ENCODE measurements at regions not wholly inside any gene's neighbourhood (a gene's known extent, or its start where the extent isn't known, plus 50 kb on each side); places are given as distances from the start of the nearest gene placed in this dataset.

DNA sequence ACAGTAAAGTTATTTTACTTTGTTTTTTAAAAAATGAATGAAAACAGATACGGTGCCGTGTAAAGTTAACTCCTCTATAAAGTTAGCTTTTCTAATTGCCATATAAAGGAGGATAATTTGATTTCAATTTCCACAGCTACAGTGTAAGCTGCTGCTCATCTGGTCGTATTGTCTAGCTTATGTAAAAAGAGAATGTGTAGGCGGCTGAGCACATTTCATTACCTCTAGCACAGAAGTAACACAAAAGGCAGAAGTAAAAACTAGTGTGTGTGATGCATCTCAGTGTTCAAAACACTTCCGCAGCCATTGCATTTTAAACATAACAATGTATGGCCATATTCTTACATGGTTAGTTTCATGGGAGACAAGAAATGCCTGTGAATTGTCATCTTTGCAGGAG, 105.0 kb upstream of the P2RY1 start:
- no peak for DNase-seq (ENCODE audit: extremely low read depth, low read depth)
- TF ChIP-seq, protein P1, sequence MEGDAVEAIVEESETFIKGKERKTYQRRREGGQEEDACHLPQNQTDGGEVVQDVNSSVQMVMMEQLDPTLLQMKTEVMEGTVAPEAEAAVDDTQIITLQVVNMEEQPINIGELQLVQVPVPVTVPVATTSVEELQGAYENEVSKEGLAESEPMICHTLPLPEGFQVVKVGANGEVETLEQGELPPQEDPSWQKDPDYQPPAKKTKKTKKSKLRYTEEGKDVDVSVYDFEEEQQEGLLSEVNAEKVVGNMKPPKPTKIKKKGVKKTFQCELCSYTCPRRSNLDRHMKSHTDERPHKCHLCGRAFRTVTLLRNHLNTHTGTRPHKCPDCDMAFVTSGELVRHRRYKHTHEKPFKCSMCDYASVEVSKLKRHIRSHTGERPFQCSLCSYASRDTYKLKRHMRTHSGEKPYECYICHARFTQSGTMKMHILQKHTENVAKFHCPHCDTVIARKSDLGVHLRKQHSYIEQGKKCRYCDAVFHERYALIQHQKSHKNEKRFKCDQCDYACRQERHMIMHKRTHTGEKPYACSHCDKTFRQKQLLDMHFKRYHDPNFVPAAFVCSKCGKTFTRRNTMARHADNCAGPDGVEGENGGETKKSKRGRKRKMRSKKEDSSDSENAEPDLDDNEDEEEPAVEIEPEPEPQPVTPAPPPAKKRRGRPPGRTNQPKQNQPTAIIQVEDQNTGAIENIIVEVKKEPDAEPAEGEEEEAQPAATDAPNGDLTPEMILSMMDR (IDR thresholded peaks at IDR 0.05; ENCODE audit: low read depth, low read length) = no peak

DNA sequence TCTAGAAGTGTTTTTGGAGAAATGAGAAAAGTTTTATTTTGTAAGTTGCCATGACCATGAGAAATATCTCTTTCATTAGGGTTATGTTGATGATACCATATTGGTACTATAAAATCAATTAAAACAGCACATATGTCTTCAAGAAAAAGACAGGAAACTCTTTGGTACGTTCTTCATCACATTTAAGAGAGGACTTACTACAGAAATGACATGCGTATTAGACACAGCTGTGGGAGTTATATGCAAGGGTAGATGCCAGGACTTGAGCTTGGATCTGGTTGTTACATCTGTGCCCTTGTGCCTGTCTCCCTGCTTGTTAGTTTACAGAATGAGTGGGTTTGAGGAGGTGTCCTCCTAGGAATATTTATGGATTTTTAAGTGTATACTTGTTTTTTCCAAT, 103.4 kb upstream of the P2RY1 start:
- DNase-seq (ENCODE audit: extremely low read depth, low read depth) = no peak
- TF ChIP-seq, protein P1 (IDR thresholded peaks at IDR 0.05; ENCODE audit: low read depth, low read length) = no peak

DNA sequence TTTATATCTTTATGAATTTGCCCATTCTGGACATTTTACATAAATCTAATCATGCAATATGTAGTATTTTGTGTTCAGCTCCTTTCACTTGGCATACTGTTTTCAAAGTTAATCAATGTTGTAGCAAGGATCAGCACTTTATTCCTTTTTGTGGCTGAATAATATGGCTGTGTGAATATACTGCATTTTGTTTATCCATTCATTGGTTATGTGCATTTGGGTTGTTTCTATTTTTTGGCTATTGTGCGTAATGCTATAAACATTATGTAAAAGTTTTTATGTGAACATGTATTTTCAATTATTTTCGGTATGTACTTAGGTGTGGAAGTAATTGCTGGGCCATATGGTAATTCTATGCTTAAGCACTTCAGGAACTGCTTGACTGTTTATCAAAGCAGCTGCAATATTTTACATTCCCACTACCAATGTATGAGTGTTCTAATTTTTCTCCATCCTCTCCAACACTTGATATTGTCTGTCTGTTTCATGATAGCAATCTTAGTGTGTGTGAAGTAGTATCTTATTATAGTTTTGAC, 101.3 kb upstream of the P2RY1 start:
- TF ChIP-seq, protein P1 (IDR thresholded peaks at IDR 0.05; ENCODE audit: low read depth, low read length) = no peak
- no peak for DNase-seq (ENCODE audit: extremely low read depth, low read depth)

DNA sequence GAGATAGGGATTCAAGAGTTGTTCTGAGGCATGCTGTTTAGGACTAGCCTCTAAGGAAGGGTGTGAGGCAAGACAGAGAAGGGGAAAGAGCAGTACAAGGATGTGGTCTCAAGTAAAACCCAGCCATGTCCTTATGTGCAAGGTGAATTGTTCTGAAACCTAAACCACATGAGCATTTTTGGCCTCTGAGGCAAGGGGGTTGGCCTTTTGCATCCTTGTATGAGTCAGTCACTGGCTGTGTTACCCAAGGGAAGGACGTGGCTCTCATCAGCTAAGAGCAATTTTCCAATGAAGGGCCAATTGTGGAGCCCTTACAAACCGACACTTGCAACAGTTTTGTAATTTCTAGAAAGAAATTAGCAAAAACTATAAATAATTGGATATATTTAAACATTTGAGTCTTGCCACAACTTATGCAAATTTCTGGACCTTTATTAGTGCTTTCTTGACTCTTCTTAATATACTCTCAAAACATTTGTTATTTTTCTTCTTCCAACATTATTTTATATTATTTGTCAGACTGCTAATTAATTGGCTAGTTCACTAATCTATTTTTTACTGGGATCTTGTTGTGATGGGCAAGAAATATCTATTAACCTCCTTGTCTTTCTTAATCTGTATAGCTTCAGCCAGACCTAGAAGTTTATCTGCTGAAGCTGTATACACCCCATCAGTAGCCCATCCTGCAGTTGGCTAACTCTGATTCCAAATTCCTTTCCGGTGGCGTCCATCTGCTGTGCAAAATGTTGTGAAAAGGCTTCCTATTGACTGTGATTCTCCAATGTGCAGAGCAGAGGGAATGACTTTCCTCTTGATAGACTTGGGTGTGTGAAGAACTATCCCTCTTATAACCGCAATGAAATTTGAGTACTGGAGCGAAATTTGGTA, 97.7 kb upstream of the P2RY1 start:
- TF ChIP-seq, protein P1 (IDR thresholded peaks at IDR 0.05; ENCODE audit: low read depth, low read length) = no peak
- peak; percentile 32 for DNase-seq (ENCODE audit: extremely low read depth, low read depth)

DNA sequence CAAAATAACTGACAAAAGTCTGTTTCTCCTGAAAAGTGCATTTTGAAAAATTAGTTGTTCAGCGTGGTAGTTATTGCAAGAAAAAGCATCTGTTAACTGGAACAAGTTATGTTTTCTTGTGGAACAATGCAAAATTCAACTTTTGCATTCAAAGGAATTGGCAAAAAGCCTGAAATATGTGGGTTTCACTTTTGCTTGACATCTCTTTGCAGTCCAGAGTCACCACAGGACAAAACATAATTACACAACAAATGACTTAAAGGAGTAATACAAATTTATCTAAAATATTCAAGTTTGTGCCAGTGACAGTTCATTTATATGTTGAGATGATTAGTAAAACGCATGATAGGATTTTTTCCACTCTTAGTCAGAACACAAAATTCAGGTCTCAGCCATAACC, 96.3 kb upstream of the P2RY1 start:
- TF ChIP-seq, protein P1 (IDR thresholded peaks at IDR 0.05; ENCODE audit: low read depth, low read length) = no peak
- DNase-seq (ENCODE audit: extremely low read depth, low read depth) = peak; percentile 11

DNA sequence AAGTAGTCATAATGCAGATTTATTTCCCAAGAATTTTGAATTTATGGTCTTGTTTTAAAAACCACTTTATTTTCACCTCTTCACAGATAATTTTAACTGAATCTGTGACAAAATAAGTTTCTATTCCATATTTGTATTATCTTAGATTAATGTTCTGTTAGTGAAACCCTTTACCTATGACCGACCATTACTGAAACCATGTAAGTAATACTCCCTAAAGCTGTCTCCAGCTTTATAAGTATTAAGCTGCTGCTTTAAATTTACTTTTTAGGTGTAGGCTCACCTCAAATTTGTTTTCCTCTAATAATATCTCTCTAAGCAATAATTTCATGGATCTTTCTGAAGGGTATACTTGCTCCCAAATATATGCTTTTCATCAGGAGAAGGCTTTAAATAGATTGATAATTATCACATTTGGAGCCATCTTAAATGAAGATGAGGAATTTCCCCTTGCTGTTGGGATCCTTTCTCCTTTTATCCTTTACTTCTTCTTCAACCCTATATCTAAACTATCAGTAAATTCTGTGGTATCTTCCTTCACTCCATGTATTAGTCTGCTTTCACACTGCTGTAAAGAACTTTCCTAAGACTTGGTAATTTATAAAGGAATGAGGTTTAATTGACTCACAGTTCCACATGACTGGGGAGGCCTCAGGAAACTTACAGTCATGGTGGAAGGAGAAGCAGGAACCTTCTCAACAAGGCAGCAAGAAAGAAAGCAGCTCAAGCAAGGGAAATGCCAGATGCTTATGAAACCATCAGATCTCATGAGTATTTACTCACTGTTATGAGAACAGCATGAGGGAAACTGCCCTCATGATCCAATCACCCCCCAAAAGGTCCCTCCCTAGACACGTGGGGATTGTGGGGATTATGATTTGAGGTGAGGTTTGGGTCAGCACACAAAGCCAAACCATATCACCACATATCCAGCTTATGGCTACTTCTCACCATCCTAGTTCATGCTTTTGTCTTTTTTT, 92.3 kb upstream of the P2RY1 start:
- TF ChIP-seq, protein P1 (IDR thresholded peaks at IDR 0.05; ENCODE audit: low read depth, low read length) = no peak
- DNase-seq (ENCODE audit: extremely low read depth, low read depth) = no peak

Measured in AG09319 (cell line).